GM12878 (cell line): ENCODE measurements at regions not wholly inside any gene's neighbourhood (a gene's known extent, or its start where the extent isn't known, plus 50 kb on each side); places are given as distances from the start of the nearest gene placed in this dataset.

ENCODE experiments used
- ATAC-seq: fragments of 200-7000 bp; cut with Tn5 transposase; 3 replicates; pipeline ENCODE4 v1.9.1; 2020; ENCODE audit warnings: mild to moderate bottlenecking, moderate library complexity
- BruUV-seq: library from RNA; stranded (reverse); fragments of 400-500 nt; replicated peaks from 2 replicates; lab custom pipeline; 2021; lab: Mats Ljungman, UMichigan
- CTCF ChIA-PET: fragments of 300-600 bp; sonication (Branson Sonifier 250); formaldehyde crosslinking; extraction: SDS; loops from one replicate; lab custom pipeline; 2021; ENCODE audit warnings: inconsistent platforms; lab: Yijun Ruan, JAX
- POLR2A ChIA-PET: fragments of 350-600 bp; formaldehyde crosslinking; extraction: SDS; loops from one replicate; lab custom pipeline; 2021; ENCODE audit warnings: inconsistent platforms; lab: Charles Lee
- RAD21 ChIA-PET: fragments of 300-600 bp; sonication (Branson Sonifier 250); formaldehyde crosslinking; loops from one replicate; lab custom pipeline; 2023; ENCODE audit warnings: antibody characterized with exemption; ENCODE audit not compliant: unreplicated experiment; lab: Charles Lee
- SMC1A ChIA-PET: fragments of 300-600 bp; sonication (Branson Sonifier 250); formaldehyde crosslinking; loops from one replicate; lab custom pipeline; 2023; ENCODE audit not compliant: unreplicated experiment, uncharacterized antibody; lab: Charles Lee
- DNase-seq: peaks from one replicate; pipeline ENCODE4 v3.0.0-alpha.2; 2011; ENCODE audit warnings: low read depth, low spot score
- FAIRE-seq: peaks from 3 replicates; lab custom pipeline; 2011; peaks lifted over from hg19 to GRCh38; lab: Jason Lieb, UNC
- H2AFZ ChIP-seq: 2 replicates; pipeline ENCODE4 v1.6.0; 2011; ENCODE audit warnings: low read depth, low read length, control low read depth; ENCODE audit not compliant: control insufficient read depth
- H3K27ac ChIP-seq: 2 replicates; pipeline ENCODE4 v1.5.1; 2011; ENCODE audit warnings: control low read depth; ENCODE audit not compliant: control insufficient read depth, insufficient read depth
- H3K27me3 ChIP-seq, 2 experiments: replicated peaks in 1 of 2; 2 replicates each; pipeline versions ENCODE4 v1.6.0 to v1.6.1; 2011; ENCODE audit warnings: low read length in 1 of 2; ENCODE audit not compliant: control insufficient read depth in 2 of 2, insufficient read depth in 2 of 2
- H3K36me3 ChIP-seq, 2 experiments: 2 replicates each; pipeline ENCODE4 v1.5.1; 2011; ENCODE audit warnings: low read length in 1 of 2; ENCODE audit not compliant: control insufficient read depth in 2 of 2, insufficient read depth in 2 of 2
- H3K4me1 ChIP-seq: 2 replicates; pipeline ENCODE4 v1.6.1; 2011; ENCODE audit warnings: mild to moderate bottlenecking, low read length, moderate library complexity, mixed read lengths; ENCODE audit not compliant: control insufficient read depth, insufficient read depth
- H3K4me2 ChIP-seq: 2 replicates; pipeline ENCODE4 v1.6.0; 2011; ENCODE audit warnings: control low read depth; ENCODE audit not compliant: control insufficient read depth, insufficient read depth
- H3K4me3 ChIP-seq: fragments of 200-600 bp; sonication (generic); 2 replicates; pipeline ENCODE4 v1.5.1; 2016
- H3K79me2 ChIP-seq: 2 replicates; pipeline ENCODE4 v1.6.0; 2011; ENCODE audit warnings: low read length; ENCODE audit not compliant: control insufficient read depth, insufficient read depth
- H3K9ac ChIP-seq: 2 replicates; pipeline ENCODE4 v1.8.0; 2011; ENCODE audit warnings: low read length, control low read depth, mixed read lengths; ENCODE audit not compliant: control insufficient read depth, insufficient read depth
- H3K9me3 ChIP-seq: replicated peaks from 3 replicates; pipeline ENCODE4 v1.5.1; 2011; ENCODE audit warnings: mild to moderate bottlenecking, low read length; ENCODE audit not compliant: control insufficient read depth, insufficient read depth
- H4K20me1 ChIP-seq: 2 replicates; pipeline ENCODE4 v1.6.0; 2011; ENCODE audit not compliant: control insufficient read depth, insufficient read depth
- MYC ChIP-seq: IDR thresholded peaks from 2 replicates; pipeline ENCODE4 v1.6.1; 2011; ENCODE audit warnings: mild to moderate bottlenecking, low read length, moderate library complexity, inconsistent platforms; ENCODE audit not compliant: insufficient read depth, insufficient replicate concordance, insufficient read length, severe bottlenecking
- NFYB ChIP-seq: IDR thresholded peaks from 2 replicates; pipeline ENCODE4 v1.6.1; 2011; ENCODE audit warnings: low read depth, mild to moderate bottlenecking, low read length, improper control_type of control experiment, moderate library complexity; ENCODE audit not compliant: insufficient read depth
- RAD21 ChIP-seq: IDR thresholded peaks from 2 replicates; pipeline ENCODE4 v1.6.1; 2011; ENCODE audit warnings: mild to moderate bottlenecking, low read depth, low read length, moderate library complexity; ENCODE audit not compliant: insufficient read depth
- SREBF2 ChIP-seq: IDR thresholded peaks from 2 replicates; pipeline ENCODE4 v1.6.1; 2012; ENCODE audit warnings: mild to moderate bottlenecking, low read length
- in situ Hi-C: fragments of 300-500 bp; cut with MboI; formaldehyde crosslinking; loops from 9 replicates; pipeline ENCODE4 v1.14.3; 2018; ENCODE audit warnings: mixed read lengths
- intact Hi-C: fragments of 100-400 bp; cut with micrococcal nuclease; formaldehyde crosslinking; loops from one replicate; pipeline ENCODE4 v1.14.2; 2022; ENCODE audit not compliant: unreplicated experiment
- TF ChIP-seq, protein P1 (sequence below): IDR thresholded peaks from 2 replicates; pipeline ENCODE4 v1.6.1; 2011; ENCODE audit warnings: low read depth, low read length, improper control_type of control experiment, borderline replicate concordance
- TF ChIP-seq, protein P2 (sequence below): IDR thresholded peaks from 2 replicates; pipeline ENCODE4 v1.6.1; 2012; ENCODE audit warnings: improper control_type of control experiment, low read depth, low read length; ENCODE audit not compliant: insufficient replicate concordance

DNA sequence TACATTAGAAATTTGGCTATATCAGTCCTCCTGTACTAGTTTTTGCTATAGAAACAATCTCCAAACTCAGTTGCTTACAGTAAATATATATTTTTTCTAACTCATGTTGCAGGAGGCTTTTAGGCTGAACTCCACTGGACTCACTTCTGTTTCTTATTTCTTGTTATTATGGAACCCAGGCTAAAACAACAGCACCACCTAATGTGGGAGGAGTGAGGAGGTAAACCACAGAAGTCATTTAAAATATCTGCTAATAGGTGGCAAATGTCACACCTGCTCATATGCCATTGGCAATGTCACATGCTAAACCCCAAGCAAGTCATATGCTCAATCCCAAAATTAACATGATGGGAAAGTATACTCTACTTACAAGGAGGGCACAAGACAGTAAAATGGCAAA lies 462.2 kb downstream of the PLOD2 start:
- Histone ChIP-seq H3K4me3 (no peak overlapping the region), H3K27me3 (no peaks in the 10 kb centered on the region), H3K36me3 (no peaks in the 10 kb centered on the region), H3K27ac (no peak overlapping the region), H2AFZ (no peak overlapping the region), H4K20me1 (no peaks in the 10 kb centered on the region), H3K9ac (no peak overlapping the region), H3K4me2 (no peak overlapping the region), H3K9me3 (no peaks in the 10 kb centered on the region), H3K79me2 (no peaks in the 10 kb centered on the region), H3K4me1 (no peaks in the 10 kb centered on the region)
- SMC1A ChIA-PET = no interaction called here
- intact Hi-C loops (no loop called here), in situ Hi-C loops (no loop called here)
- DNase-seq (no peak), FAIRE-seq (no peak), ATAC-seq (no peak)
- CTCF ChIA-PET = no interaction called here
- POLR2A ChIA-PET = no interaction called here
- no TSS peak for BruUV-seq
- TF ChIP-seq SREBF2 = no peak
- TF ChIP-seq, protein P1, sequence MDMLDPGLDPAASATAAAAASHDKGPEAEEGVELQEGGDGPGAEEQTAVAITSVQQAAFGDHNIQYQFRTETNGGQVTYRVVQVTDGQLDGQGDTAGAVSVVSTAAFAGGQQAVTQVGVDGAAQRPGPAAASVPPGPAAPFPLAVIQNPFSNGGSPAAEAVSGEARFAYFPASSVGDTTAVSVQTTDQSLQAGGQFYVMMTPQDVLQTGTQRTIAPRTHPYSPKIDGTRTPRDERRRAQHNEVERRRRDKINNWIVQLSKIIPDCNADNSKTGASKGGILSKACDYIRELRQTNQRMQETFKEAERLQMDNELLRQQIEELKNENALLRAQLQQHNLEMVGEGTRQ = no peak
- TF ChIP-seq RAD21 = peak; percentile 25; the same call in 1 of the 2 replicates
- TF ChIP-seq, protein P2, sequence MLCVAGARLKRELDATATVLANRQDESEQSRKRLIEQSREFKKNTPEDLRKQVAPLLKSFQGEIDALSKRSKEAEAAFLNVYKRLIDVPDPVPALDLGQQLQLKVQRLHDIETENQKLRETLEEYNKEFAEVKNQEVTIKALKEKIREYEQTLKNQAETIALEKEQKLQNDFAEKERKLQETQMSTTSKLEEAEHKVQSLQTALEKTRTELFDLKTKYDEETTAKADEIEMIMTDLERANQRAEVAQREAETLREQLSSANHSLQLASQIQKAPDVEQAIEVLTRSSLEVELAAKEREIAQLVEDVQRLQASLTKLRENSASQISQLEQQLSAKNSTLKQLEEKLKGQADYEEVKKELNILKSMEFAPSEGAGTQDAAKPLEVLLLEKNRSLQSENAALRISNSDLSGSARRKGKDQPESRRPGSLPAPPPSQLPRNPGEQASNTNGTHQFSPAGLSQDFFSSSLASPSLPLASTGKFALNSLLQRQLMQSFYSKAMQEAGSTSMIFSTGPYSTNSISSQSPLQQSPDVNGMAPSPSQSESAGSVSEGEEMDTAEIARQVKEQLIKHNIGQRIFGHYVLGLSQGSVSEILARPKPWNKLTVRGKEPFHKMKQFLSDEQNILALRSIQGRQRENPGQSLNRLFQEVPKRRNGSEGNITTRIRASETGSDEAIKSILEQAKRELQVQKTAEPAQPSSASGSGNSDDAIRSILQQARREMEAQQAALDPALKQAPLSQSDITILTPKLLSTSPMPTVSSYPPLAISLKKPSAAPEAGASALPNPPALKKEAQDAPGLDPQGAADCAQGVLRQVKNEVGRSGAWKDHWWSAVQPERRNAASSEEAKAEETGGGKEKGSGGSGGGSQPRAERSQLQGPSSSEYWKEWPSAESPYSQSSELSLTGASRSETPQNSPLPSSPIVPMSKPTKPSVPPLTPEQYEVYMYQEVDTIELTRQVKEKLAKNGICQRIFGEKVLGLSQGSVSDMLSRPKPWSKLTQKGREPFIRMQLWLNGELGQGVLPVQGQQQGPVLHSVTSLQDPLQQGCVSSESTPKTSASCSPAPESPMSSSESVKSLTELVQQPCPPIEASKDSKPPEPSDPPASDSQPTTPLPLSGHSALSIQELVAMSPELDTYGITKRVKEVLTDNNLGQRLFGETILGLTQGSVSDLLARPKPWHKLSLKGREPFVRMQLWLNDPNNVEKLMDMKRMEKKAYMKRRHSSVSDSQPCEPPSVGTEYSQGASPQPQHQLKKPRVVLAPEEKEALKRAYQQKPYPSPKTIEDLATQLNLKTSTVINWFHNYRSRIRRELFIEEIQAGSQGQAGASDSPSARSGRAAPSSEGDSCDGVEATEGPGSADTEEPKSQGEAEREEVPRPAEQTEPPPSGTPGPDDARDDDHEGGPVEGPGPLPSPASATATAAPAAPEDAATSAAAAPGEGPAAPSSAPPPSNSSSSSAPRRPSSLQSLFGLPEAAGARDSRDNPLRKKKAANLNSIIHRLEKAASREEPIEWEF = no peak
- TF ChIP-seq MYC = no peak
- TF ChIP-seq NFYB = no peak
- RAD21 ChIA-PET = no interaction called here
